Loucy (cell line): ENCODE measurements at regions not wholly inside any gene's neighbourhood (a gene's known extent, or its start where the extent isn't known, plus 50 kb on each side); places are given as distances from the start of the nearest gene placed in this dataset.

Source experiments
- H2AFZ ChIP-seq: fragments of 200-600 bp; sonication (generic); 2 replicates; pipeline ENCODE4 v1.6.0; 2016; ENCODE audit warnings: antibody characterized with exemption, mild to moderate bottlenecking, low read length, moderate library complexity
- H3F3A ChIP-seq: fragments of 200-600 bp; 2 replicates; pipeline ENCODE4 v1.6.0; 2016; ENCODE audit warnings: antibody characterized with exemption, low read depth, mild to moderate bottlenecking
- H3K27me3 ChIP-seq: fragments of 200-600 bp; sonication (generic); 2 replicates; pipeline ENCODE4 v1.6.1; 2014; ENCODE audit warnings: low read length, mild to moderate bottlenecking; ENCODE audit not compliant: insufficient read depth, poor library complexity, severe bottlenecking
- H3K36me3 ChIP-seq: fragments of 200-600 bp; sonication (generic); 2 replicates; pipeline ENCODE4 v1.6.1; 2016; ENCODE audit warnings: low read length; ENCODE audit not compliant: insufficient read depth
- H3K4me1 ChIP-seq: fragments of 200-600 bp; sonication (generic); 2 replicates; pipeline ENCODE4 v1.5.1; 2014; ENCODE audit warnings: low read length, mild to moderate bottlenecking; ENCODE audit not compliant: insufficient read depth, poor library complexity, severe bottlenecking
- H3K4me2 ChIP-seq: fragments of 200-600 bp; sonication (generic); 2 replicates; pipeline ENCODE4 v1.6.0; 2014; ENCODE audit warnings: antibody characterized with exemption, low read length, low read depth, mild to moderate bottlenecking; ENCODE audit not compliant: poor library complexity, severe bottlenecking
- H3K4me3 ChIP-seq: fragments of 200-600 bp; sonication (generic); 2 replicates; pipeline ENCODE4 v1.5.1; 2014; ENCODE audit warnings: low read length, mild to moderate bottlenecking, mixed read lengths; ENCODE audit not compliant: poor library complexity, severe bottlenecking
- H3K79me2 ChIP-seq: fragments of 200-600 bp; sonication (generic); 2 replicates; pipeline ENCODE4 v1.6.1; 2014; ENCODE audit warnings: low read length; ENCODE audit not compliant: insufficient read depth
- H3K9ac ChIP-seq: fragments of 200-600 bp; sonication (generic); 2 replicates; pipeline ENCODE4 v1.6.0; 2014; ENCODE audit warnings: mild to moderate bottlenecking, low read depth, low read length, moderate library complexity; ENCODE audit not compliant: poor library complexity, severe bottlenecking
- H3K9me2 ChIP-seq: fragments of 200-600 bp; sonication (generic); replicated peaks from 2 replicates; pipeline ENCODE4 v1.6.1; 2016; ENCODE audit warnings: low read depth, low read length, mixed read lengths
- H3K9me3 ChIP-seq: fragments of 200-600 bp; sonication (generic); 2 replicates; pipeline ENCODE4 v1.6.1; 2014; ENCODE audit warnings: mild to moderate bottlenecking, antibody characterized with exemption, low read length, low read depth; ENCODE audit not compliant: insufficient read depth
- H4K20me1 ChIP-seq: fragments of 200-600 bp; sonication (generic); 2 replicates; pipeline ENCODE4 v1.6.0; 2014; ENCODE audit warnings: antibody characterized with exemption, low read length, mild to moderate bottlenecking; ENCODE audit not compliant: insufficient read depth, poor library complexity, severe bottlenecking
- CTCF ChIP-seq: fragments of 200-600 bp; sonication (generic); conservative IDR thresholded peaks from 2 replicates; pipeline ENCODE4 v1.5.1; 2014; ENCODE audit warnings: mild to moderate bottlenecking, antibody characterized with exemption, low read length
- EZH2phosphoT487 ChIP-seq: fragments of 200-600 bp; IDR thresholded peaks from 2 replicates; pipeline ENCODE4 v1.6.1; 2018; ENCODE audit warnings: antibody characterized with exemption, mild to moderate bottlenecking, moderate library complexity, borderline replicate concordance

DNA sequence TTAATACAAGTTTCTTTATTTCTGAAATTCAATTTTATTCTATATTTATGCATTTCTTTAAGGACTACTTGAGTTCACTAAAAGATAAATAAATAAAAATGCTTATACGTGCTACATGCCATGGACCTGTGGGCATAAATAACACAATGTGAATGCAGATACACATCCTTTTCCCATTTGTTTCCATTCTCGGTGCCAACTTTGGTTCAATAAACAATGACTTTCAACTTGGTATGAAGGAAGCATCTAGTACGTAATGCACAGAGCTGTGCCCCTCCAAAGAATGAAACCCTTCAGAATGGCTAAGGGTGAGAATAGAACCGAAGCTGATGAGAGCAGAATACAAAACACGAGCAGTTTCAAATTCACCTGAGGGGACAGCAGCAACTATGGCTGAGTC is 409.3 kb downstream of the MTX2 start:
- Histone ChIP-seq H4K20me1 (no peaks in the 10 kb centered on the region), H2AFZ (no peak overlapping the region), H3F3A (no peaks in the 10 kb centered on the region), H3K4me2 (no peak overlapping the region), H3K4me3 (no peak overlapping the region), H3K9me2 (no peaks in the 10 kb centered on the region), H3K27me3 (no peaks in the 10 kb centered on the region), H3K79me2 (no peaks in the 10 kb centered on the region), H3K4me1 (peaks cover 3% of the 10 kb centered on the region), H3K9ac (no peak overlapping the region), H3K9me3 (no peaks in the 10 kb centered on the region), H3K36me3 (no peaks in the 10 kb centered on the region)
- TF ChIP-seq EZH2phosphoT487 (no peak), CTCF (no peak)

GRCh38 chr2:176679061-176679669 is 409.9 kb downstream of the MTX2 start:
- Histone ChIP-seq H3K4me3 (no peak overlapping the region), H3F3A (no peaks in the 10 kb centered on the region), H4K20me1 (no peaks in the 10 kb centered on the region), H3K9me2 (no peaks in the 10 kb centered on the region), H3K9ac (no peak overlapping the region), H3K4me2 (no peak overlapping the region), H3K36me3 (no peaks in the 10 kb centered on the region), H3K4me1 (peaks cover 3% of the 10 kb centered on the region), H3K9me3 (no peaks in the 10 kb centered on the region), H3K27me3 (no peaks in the 10 kb centered on the region), H3K79me2 (no peaks in the 10 kb centered on the region), H2AFZ (no peak overlapping the region)
- TF ChIP-seq EZH2phosphoT487, result no peak
- peak; percentile 49 for TF ChIP-seq CTCF

DNA sequence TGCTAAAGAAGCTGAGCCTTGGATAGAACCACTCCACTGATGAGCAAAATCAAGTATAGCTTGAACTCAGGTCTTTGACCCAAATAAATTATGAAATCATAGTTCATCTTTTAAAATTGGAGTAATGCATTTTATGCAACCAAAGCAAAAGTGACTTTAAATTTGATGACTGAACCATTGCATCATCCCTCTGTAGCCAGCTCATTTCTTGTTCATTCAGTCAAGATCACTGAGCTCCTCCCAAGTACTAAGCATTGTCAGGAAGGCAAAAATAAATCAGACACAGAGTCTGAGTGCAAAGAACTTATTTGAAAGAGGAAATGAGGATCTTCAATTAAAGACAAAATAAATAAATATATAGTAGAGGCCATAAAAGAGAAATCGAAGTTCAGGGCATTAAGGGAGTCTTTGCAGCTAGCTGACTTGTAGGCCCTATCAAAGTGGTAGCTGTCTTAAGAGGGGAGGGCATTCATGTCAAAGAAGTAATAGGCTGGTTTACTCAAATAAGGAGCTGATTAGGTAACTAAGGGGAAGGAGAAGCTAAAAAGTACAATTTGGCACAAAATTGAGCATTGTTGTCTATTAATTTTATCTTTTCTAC is 411.8 kb downstream of the MTX2 start:
- Histone ChIP-seq H3K79me2 (no peaks in the 10 kb centered on the region), H3K9me2 (no peaks in the 10 kb centered on the region), H3K9ac (no peak overlapping the region), H3K4me1 (no peaks in the 10 kb centered on the region), H3F3A (no peaks in the 10 kb centered on the region), H3K36me3 (no peaks in the 10 kb centered on the region), H4K20me1 (no peaks in the 10 kb centered on the region), H3K4me2 (no peak overlapping the region), H3K27me3 (no peaks in the 10 kb centered on the region), H3K4me3 (no peak overlapping the region), H3K9me3 (no peaks in the 10 kb centered on the region), H2AFZ (no peak overlapping the region)
- TF ChIP-seq CTCF (no peak), EZH2phosphoT487 (no peak)
